Left lung (tissue), 4 donors: ENCODE measurements at regions not wholly inside any gene's neighbourhood (a gene's known extent, or its start where the extent isn't known, plus 50 kb on each side); places are given as distances from the start of the nearest gene placed in this dataset.
A peak's percentile ranks its signal among the peaks of the same experiment; 100 is the strongest.

ENCODE experiments used
- ATAC-seq: fragments of 200-7000 bp; cut with Tn5 transposase; one replicate; pipeline ENCODE4 v1.9.1; 2020; ENCODE audit warnings: moderate library complexity
- DNase-seq, 4 donors: peaks; one replicate each; pipeline ENCODE4 v3.0.0-alpha.2; 2013 to 2020
- H3K27ac ChIP-seq, 2 donors: fragments of 200-600 bp; sonication (generic) in 1 of 2; one replicate each; pipeline versions ENCODE4 v1.5.0 to v1.8.0; 2020 to 2021
- H3K27me3 ChIP-seq, 2 donors: fragments of 200-600 bp; sonication (generic) in 1 of 2; one replicate each; pipeline versions ENCODE4 v1.5.0 to v1.8.0; 2020 to 2021
- H3K36me3 ChIP-seq, 2 donors: fragments of 200-600 bp; sonication (generic) in 1 of 2; one replicate each; pipeline versions ENCODE4 v1.5.0 to v1.8.0; 2020 to 2021
- H3K4me1 ChIP-seq, 2 donors: fragments of 200-600 bp; one replicate each; pipeline ENCODE4 v1.8.0; 2021
- H3K4me3 ChIP-seq, 2 donors: fragments of 200-600 bp; sonication (generic) in 1 of 2; one replicate each; pipeline versions ENCODE4 v1.5.0 to v1.8.0; 2020 to 2021; ENCODE audit warnings: mild to moderate bottlenecking in 1 of 2
- H3K9me3 ChIP-seq, 2 donors: fragments of 200-600 bp; sonication (generic) in 1 of 2; one replicate each; pipeline versions ENCODE4 v1.5.0 to v1.8.0; 2020 to 2021
- intact Hi-C, 2 donors: fragments of 100-400 bp; cut with DNase I; formaldehyde crosslinking; loops; one replicate each; pipeline versions ENCODE4 v1.11.2 to v1.14.2; 2022
- TF ChIP-seq, protein P1 (sequence below), 2 donors: fragments of 200-600 bp; sonication (generic) in 1 of 2; IDR thresholded peaks; one replicate each; pipeline versions ENCODE4 v1.5.0 to v1.8.0; 2021; ENCODE audit warnings: antibody characterized with exemption in 2 of 2
- donor health status: DM: no; HTN: yes; CAD: no.
- donor health status: DM: no; HTN: no; CAD: no.

DNA sequence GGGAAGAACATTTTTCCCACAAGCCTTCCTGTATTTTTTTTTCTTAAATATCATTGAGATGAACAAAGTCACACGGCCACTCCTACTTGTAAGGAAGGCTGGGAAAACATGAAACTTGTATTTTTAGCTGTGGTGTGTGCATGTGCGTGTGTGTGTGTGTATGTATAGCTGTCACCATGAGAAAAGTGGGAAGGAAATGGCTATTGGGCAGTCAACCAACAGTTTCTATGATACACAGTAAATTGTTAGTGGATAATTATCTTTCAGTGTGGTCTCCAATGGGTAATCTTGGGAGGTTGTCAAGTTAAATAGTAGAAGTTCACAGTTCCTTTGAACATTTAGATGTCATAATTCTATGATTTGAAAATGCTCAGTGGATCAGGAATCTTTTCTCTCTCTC lies 132.7 kb upstream of the USP24 start:
- H3K4me3 ChIP-seq: no peak overlapping the region
- intact Hi-C loops: no loop called here
- H3K36me3 ChIP-seq: no peaks in the 10 kb centered on the region
- TF ChIP-seq, protein P1, sequence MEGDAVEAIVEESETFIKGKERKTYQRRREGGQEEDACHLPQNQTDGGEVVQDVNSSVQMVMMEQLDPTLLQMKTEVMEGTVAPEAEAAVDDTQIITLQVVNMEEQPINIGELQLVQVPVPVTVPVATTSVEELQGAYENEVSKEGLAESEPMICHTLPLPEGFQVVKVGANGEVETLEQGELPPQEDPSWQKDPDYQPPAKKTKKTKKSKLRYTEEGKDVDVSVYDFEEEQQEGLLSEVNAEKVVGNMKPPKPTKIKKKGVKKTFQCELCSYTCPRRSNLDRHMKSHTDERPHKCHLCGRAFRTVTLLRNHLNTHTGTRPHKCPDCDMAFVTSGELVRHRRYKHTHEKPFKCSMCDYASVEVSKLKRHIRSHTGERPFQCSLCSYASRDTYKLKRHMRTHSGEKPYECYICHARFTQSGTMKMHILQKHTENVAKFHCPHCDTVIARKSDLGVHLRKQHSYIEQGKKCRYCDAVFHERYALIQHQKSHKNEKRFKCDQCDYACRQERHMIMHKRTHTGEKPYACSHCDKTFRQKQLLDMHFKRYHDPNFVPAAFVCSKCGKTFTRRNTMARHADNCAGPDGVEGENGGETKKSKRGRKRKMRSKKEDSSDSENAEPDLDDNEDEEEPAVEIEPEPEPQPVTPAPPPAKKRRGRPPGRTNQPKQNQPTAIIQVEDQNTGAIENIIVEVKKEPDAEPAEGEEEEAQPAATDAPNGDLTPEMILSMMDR (IDR thresholded peaks at IDR 0.05): no peak
- no peaks in the 10 kb centered on the region for H3K9me3 ChIP-seq
- DNase-seq: peak in 2 of 4 donors; percentile 43 to 53
- no peak overlapping the region for H3K27ac ChIP-seq
- no peaks in the 10 kb centered on the region for H3K4me1 ChIP-seq
- no peaks in the 10 kb centered on the region for H3K27me3 ChIP-seq
- ATAC-seq: no peak

DNA sequence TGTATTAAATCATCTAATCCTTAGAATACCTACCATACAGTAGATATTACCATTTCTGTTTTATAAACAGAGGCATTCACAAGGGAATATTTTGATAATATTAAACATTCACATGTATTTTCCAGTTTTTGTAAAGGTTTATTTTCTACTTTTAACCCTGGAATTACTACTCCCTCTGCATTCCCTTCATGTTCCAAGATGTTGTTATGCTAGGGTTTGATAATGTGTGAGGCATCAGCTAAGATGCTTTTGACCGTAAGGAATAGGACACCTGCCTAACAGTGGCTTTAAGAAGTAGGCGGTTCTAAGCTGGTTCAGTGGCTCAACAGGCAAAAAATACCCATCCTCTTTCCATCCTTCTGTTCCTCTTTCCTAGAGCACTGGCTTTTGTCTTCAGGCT lies 131.9 kb upstream of the USP24 start:
- Histone ChIP-seq H3K4me3 (no peak overlapping the region), H3K27me3 (no peaks in the 10 kb centered on the region), H3K27ac (no peak overlapping the region), H3K9me3 (no peaks in the 10 kb centered on the region), H3K4me1 (no peaks in the 10 kb centered on the region), H3K36me3 (no peaks in the 10 kb centered on the region)
- no peak for ATAC-seq
- intact Hi-C loops: no loop called here
- no peak for DNase-seq
- TF ChIP-seq, protein P1 (IDR thresholded peaks at IDR 0.05): no peak

DNA sequence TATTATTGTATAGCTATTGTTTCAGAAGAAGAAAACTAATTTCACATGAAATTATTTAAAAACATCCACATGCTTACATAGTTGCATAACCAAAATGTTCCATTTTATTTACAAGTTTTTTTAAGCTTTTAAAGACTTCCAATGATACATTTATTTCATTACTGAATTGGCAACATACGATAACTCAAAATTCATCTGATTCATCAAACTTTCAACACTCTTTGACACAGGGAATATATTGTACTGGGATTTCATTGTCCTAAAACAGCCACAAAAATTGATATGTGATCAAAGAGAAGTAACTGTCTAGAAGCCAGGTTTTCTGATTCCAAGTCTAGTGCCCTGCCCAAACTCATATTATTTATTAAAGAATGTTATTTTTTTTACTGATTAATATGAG lies 131.4 kb upstream of the USP24 start:
- DNase-seq (no peak), ATAC-seq (no peak)
- Histone ChIP-seq H3K27me3 (no peaks in the 10 kb centered on the region), H3K4me1 (no peaks in the 10 kb centered on the region), H3K9me3 (no peaks in the 10 kb centered on the region), H3K27ac (no peak overlapping the region), H3K36me3 (no peaks in the 10 kb centered on the region), H3K4me3 (no peak overlapping the region)
- intact Hi-C loops: no loop called here
- TF ChIP-seq, protein P1 (IDR thresholded peaks at IDR 0.05): no peak

DNA sequence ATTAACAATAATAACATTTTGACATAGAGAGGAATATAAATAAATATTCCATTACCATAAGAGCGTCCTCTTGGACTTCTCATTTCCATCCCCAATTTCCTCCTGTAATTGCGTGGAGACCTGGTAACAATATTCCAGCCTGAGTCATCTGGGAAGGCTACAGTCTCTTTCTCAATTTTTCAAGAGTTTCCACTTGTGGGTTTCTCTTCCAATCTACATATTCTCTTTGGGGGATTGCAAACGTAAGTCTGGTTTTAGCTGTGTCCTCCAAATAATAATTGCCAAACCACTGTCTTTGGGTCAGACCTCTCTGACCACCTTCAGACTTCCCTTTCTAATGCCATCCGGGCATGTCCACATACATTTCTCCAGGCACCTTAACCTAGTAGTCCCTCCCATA lies 124.5 kb upstream of the USP24 start:
- no peak overlapping the region for H3K4me3 ChIP-seq
- DNase-seq (no peak), ATAC-seq (no peak)
- TF ChIP-seq, protein P1 (IDR thresholded peaks at IDR 0.05): no peak
- no peaks in the 10 kb centered on the region for H3K9me3 ChIP-seq
- intact Hi-C loops: loop anchor here in 1 of 2 donors (5.0 kb wide), 1 partner anchor 52 kb away; no protein-coding TSS in a partner anchor
- no peaks in the 10 kb centered on the region for H3K4me1 ChIP-seq
- H3K27ac ChIP-seq: no peak overlapping the region
- no peaks in the 10 kb centered on the region for H3K36me3 ChIP-seq
- H3K27me3 ChIP-seq: no peaks in the 10 kb centered on the region

DNA sequence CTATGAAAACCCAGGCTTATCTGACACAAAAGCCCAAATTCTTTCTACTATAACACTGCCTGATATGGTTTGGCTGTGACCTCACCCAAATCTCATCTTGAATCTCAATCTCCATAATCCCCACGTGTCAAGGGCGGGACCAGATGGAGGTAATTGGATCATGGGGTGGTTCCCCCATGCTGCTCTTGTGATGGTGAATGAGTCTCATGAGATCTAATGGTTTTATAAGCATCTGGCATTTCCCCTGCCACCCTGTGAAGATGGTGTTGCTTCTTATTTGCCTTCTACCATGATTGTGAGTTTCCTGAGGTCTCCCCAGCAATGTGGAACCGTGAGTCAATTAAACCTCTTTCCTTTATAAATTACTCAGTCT lies 123.3 kb upstream of the USP24 start:
- ATAC-seq: no peak
- no peaks in the 10 kb centered on the region for H3K4me1 ChIP-seq
- no peaks in the 10 kb centered on the region for H3K36me3 ChIP-seq
- no peak overlapping the region for H3K27ac ChIP-seq
- no peaks in the 10 kb centered on the region for H3K9me3 ChIP-seq
- no peak for DNase-seq
- TF ChIP-seq, protein P1 (IDR thresholded peaks at IDR 0.05): no peak
- intact Hi-C loops: loop anchor here in 1 of 2 donors (5.0 kb wide), 1 partner anchor 51 kb away; no protein-coding TSS in a partner anchor
- no peak overlapping the region for H3K4me3 ChIP-seq
- no peaks in the 10 kb centered on the region for H3K27me3 ChIP-seq
